Right lobe of liver (tissue), 4 donors: ENCODE measurements at regions not wholly inside any gene's neighbourhood (a gene's known extent, or its start where the extent isn't known, plus 50 kb on each side); places are given as distances from the start of the nearest gene placed in this dataset.

Source experiments
- CTCF ChIP-seq, 4 donors: fragments of 200-600 bp in 3 of 4; fragments of 450-650 bp in 1 of 4; IDR thresholded peaks; one replicate each; pipeline versions ENCODE4 v1.5.1 to v1.8.0; 2016 to 2022; ENCODE audit warnings: antibody characterized with exemption in 4 of 4, mild to moderate bottlenecking in 2 of 4
- POLR2A ChIP-seq: fragments of 450-650 bp; IDR thresholded peaks from one replicate; pipeline ENCODE4 v1.6.1; 2017; ENCODE audit warnings: antibody characterized with exemption, mild to moderate bottlenecking
- donor health status: DM: no; HTN: no; CAD: no.
- donor health status: DM: no; HTN: no; CAD: no.
- donor health status: DM: no; HTN: yes; CAD: no.

- TF ChIP-seq CTCF (IDR thresholded peaks at IDR 0.05) (no peak), POLR2A (no peak)
These were observed 435.4 kb upstream of the TENM3 start for GRCh38 chr4:181807771-181808170.
